Thymus (tissue), 11 donors: ENCODE measurements at regions not wholly inside any gene's neighbourhood (a gene's known extent, or its start where the extent isn't known, plus 50 kb on each side); places are given as distances from the start of the nearest gene placed in this dataset.

ENCODE experiments used
- DNase-seq, 9 donors: peaks; one replicate each; pipeline ENCODE4 v3.0.0-alpha.2; 2013; ENCODE audit warnings: low spot score in 9 of 9, low read depth in 6 of 9, missing footprints in 1 of 9
- H3K27ac ChIP-seq, 2 donors: one replicate each; pipeline ENCODE4 v1.5.1; 2013; ENCODE audit warnings: control low read depth in 1 of 2, low read depth in 1 of 2, low read length in 1 of 2, mild to moderate bottlenecking in 1 of 2, moderate library complexity in 1 of 2
- H3K27me3 ChIP-seq, 2 donors: one replicate each; pipeline ENCODE4 v1.5.1; 2013; ENCODE audit warnings: low read length in 1 of 2; ENCODE audit not compliant: control insufficient read depth in 2 of 2, insufficient read depth in 1 of 2
- H3K36me3 ChIP-seq, 2 donors: one replicate each; pipeline ENCODE4 v1.5.1; 2013; ENCODE audit warnings: low read length in 1 of 2, mild to moderate bottlenecking in 1 of 2, moderate library complexity in 1 of 2; ENCODE audit not compliant: control insufficient read depth in 2 of 2, insufficient read depth in 2 of 2
- H3K4me1 ChIP-seq, 2 donors: one replicate each; pipeline ENCODE4 v1.5.1; 2013; ENCODE audit warnings: low read length in 2 of 2; ENCODE audit not compliant: control insufficient read depth in 2 of 2, insufficient read depth in 2 of 2
- H3K4me3 ChIP-seq, 2 donors: one replicate each; pipeline ENCODE4 v1.5.1; 2013; ENCODE audit warnings: low read length in 2 of 2, control low read depth in 1 of 2, mild to moderate bottlenecking in 1 of 2
- H3K9me3 ChIP-seq, 2 donors: one replicate each; pipeline ENCODE4 v1.5.1; 2013; ENCODE audit warnings: low read length in 1 of 2, mild to moderate bottlenecking in 1 of 2; ENCODE audit not compliant: control insufficient read depth in 2 of 2, insufficient read depth in 1 of 2
- WGBS: extraction: QIAGEN DNeasy Blood & Tissue Kit; methylation state at CpG from one replicate; pipeline ENCODE4 v1.1.7; 2013; 5-methylcytosine and 5-hydroxymethylcytosine counted together
- donor health status: healthy.

DNA sequence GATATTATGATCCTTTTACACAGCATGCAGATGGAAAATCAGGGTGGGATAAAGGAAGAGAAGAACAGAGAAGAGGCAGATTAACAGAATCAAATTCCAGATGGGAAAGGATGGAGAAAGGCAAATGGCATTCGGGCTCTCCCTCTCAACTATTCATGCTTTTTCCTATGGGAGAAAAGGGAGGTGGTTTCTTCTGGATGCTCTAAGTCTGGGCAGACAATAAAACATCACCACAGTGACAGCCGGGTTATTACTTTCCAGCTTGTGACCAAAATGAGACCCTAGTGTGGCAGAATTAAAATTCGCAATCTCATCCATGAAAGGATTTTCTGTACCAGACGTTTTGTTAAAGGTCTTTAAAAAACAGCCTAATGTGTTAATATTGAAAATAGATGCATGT, 440.7 kb downstream of the RND3 start:
- Histone ChIP-seq H3K27me3 (no peaks in the 10 kb centered on the region), H3K4me3 (no peak overlapping the region), H3K4me1 (no peaks in the 10 kb centered on the region), H3K9me3 (no peaks in the 10 kb centered on the region), H3K36me3 (no peaks in the 10 kb centered on the region), H3K27ac (no peak overlapping the region)
- DNase-seq, result no peak
- WGBS, result 91% methylated on average over 4 of the region's 4 CpGs

DNA sequence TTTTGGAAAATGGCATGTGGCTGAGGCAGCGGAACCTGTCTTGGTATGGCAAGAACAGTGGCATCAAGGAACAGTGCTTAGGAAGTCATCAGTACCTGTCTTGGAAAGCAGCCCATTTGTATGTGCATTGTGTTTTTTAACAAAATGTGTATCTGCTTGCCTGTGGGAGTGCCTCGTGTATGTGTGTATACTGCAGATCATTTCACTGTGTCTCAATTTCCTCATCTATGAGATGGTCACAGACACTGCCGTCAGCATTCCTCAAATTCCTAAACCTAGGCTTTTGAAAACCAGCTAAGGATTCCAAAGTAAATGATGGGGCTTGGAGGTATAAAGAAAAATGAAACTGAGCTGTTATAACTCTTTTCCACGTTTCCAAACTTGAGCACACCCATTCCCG, 441.3 kb downstream of the RND3 start:
- Histone ChIP-seq H3K9me3 (no peaks in the 10 kb centered on the region), H3K4me3 (no peak overlapping the region), H3K27me3 (no peaks in the 10 kb centered on the region), H3K27ac (no peak overlapping the region), H3K4me1 (no peaks in the 10 kb centered on the region), H3K36me3 (no peaks in the 10 kb centered on the region)
- DNase-seq, result no peak
- WGBS, result 90% methylated on average over 5 of the region's 5 CpGs

GRCh38 chr2:150045601-150046000, 441.9 kb downstream of the RND3 start:
- WGBS, result 93% methylated on average over 4 of the region's 4 CpGs
- Histone ChIP-seq H3K27me3 (no peaks in the 10 kb centered on the region), H3K4me3 (no peak overlapping the region), H3K36me3 (no peaks in the 10 kb centered on the region), H3K9me3 (no peaks in the 10 kb centered on the region), H3K27ac (no peak overlapping the region), H3K4me1 (no peaks in the 10 kb centered on the region)
- DNase-seq, result no peak

GRCh38 chr2:150043172-150043500, 444.3 kb downstream of the RND3 start:
- Histone ChIP-seq H3K27me3 (no peaks in the 10 kb centered on the region), H3K27ac (no peak overlapping the region), H3K4me3 (no peak overlapping the region), H3K36me3 (no peaks in the 10 kb centered on the region), H3K4me1 (no peaks in the 10 kb centered on the region), H3K9me3 (no peaks in the 10 kb centered on the region)
- 92% methylated on average over 2 of the region's 2 CpGs for WGBS
- DNase-seq, result no peak

DNA sequence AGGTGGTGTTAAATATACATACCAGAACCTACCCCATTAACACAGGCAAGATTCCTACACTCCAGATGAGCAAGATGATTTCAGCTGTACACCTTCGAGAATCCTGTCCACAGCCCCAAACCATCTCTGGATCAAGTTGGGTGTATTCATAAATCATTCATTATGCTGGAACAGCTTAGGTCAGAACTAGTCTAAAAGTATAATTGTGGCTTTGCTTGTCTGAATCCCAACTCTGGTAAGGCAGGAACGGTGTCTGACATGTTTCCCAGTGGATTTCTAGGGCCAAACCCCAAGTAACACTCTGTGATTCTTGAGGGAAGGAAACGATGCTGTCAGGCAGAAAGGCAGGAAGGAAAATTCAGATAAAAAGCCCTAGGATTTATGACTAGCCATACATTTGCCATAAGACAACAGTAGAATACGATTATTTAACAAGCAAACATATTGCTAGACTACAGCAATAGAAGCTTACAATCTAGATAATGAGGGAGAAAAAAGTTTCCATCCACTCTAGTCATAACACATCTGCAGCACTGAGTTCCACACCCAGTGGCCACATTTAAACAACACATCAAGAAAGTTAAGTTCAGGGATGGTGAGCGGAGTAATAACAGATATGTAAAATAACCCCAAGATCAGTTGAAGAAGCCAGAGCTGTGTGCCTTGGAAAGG, 444.8 kb downstream of the RND3 start:
- Histone ChIP-seq H3K27me3 (no peaks in the 10 kb centered on the region), H3K9me3 (no peaks in the 10 kb centered on the region), H3K4me1 (no peaks in the 10 kb centered on the region), H3K36me3 (no peaks in the 10 kb centered on the region), H3K27ac (no peak overlapping the region), H3K4me3 (no peak overlapping the region)
- DNase-seq, result no peak
- 63% methylated on average over 5 of the region's 5 CpGs for WGBS

DNA sequence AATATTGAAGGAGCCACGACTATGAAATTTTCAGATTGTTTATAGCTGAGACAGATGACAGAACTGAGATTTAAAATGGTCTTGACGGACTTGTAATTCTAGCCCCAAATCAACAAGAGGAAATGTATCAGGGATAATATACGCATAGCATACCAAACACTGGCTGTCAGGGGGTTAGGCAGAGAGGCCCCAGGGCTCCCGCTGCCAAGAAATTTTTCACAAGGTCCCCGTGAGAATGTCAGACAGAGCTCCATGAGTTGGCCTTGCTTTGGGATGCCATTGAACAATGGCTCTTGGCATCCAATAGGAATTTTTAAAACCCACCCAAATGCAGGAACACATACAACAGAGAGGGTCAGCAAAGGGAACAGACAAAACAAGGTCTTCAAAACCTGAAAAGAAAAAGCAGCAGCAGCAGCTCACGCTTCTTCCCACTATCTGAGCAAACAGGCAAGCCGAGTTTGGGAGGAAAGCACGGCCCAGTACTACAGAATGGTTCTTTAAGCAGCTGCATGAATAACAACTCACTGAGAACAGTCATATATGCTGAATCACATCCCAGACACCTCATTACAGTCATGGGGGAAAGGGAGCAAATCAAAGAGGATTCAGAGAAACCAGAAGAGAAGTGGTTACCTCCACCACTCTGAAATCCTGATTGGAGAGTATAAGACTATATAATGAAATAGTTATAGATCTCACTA, 445.6 kb downstream of the RND3 start:
- Histone ChIP-seq H3K9me3 (no peaks in the 10 kb centered on the region), H3K4me3 (no peak overlapping the region), H3K27me3 (no peaks in the 10 kb centered on the region), H3K36me3 (no peaks in the 10 kb centered on the region), H3K27ac (no peak overlapping the region), H3K4me1 (no peaks in the 10 kb centered on the region)
- WGBS, result 89% methylated on average over 8 of the region's 8 CpGs
- DNase-seq, result no peak

DNA sequence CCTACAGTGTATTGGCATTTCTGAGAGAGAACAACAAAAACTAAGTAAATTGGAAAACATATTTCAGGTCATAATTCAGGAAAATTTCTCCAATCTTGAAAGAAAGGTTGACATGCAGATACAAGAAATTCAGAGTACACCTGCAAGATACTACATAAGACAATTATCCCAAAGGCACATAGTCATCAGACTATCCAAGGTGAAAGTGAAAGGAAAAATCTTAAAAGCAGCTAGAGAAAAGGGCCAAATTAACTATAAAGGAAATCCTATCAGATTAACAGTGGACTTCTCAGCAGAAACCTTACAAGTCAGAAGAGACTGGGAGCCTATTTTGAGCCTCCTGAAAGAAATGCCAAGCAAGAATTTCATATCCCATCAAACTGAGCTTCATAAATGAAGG, 449.0 kb upstream of the MMADHC start:
- Histone ChIP-seq H3K36me3 (no peaks in the 10 kb centered on the region), H3K9me3 (peaks cover 0 to 6% of the 10 kb centered on the region in 2 donors), H3K27me3 (no peaks in the 10 kb centered on the region), H3K27ac (no peak overlapping the region), H3K4me3 (no peak overlapping the region), H3K4me1 (no peaks in the 10 kb centered on the region)
- no peak for DNase-seq

- no peak overlapping the region for H3K4me3 ChIP-seq
- H3K27me3 ChIP-seq, result no peaks in the 10 kb centered on the region
- peaks cover 0 to 6% of the 10 kb centered on the region in 2 donors for H3K9me3 ChIP-seq
- no peak overlapping the region for H3K27ac ChIP-seq
- DNase-seq, result no peak
- H3K36me3 ChIP-seq, result no peaks in the 10 kb centered on the region
- WGBS, result 94% methylated on average over 3 of the region's 3 CpGs
- no peaks in the 10 kb centered on the region for H3K4me1 ChIP-seq
These were observed 447.1 kb upstream of the MMADHC start for GRCh38 chr2:150034665-150035064.

GRCh38 chr2:150030436-150031190, 443.0 kb upstream of the MMADHC start:
- DNase-seq, result no peak
- WGBS, result 89% methylated on average over 3 of the region's 3 CpGs
- no peaks in the 10 kb centered on the region for H3K36me3 ChIP-seq
- no peaks in the 10 kb centered on the region for H3K27me3 ChIP-seq
- no peak overlapping the region for H3K27ac ChIP-seq
- peaks cover 0 to 5% of the 10 kb centered on the region in 2 donors for H3K9me3 ChIP-seq
- H3K4me3 ChIP-seq, result no peak overlapping the region
- no peaks in the 10 kb centered on the region for H3K4me1 ChIP-seq
